ENCODE measurements at regions not wholly inside any gene's neighbourhood (a gene's known extent, or its start where the extent isn't known, plus 50 kb on each side); places are given as distances from the start of the nearest gene placed in this dataset.

DNA sequence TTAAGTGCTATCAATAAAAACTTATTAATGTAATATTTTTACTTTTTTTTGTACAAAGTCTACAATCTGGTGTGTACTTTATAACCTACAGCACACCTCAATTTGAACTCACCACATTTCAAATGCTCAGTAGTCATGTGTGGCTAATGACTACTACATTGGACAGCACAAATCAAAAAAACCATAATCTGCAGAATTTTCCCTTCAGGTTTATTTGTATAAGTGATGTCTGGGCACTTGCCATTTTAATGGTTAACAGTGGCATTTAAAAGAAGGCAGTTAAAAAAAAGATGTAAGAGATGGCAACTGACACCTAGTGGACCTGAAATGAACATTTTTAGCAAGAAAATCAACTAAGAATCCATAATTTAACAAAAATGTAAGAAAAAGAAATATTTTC, 124.6 kb upstream of the NRBF2 start:
- FAIRE-seq (no peak), ATAC-seq (no peak), DNase-seq (no peak)
- no peak overlapping the region for H3K4me3 ChIP-seq
- H3K9me3 ChIP-seq, result no peaks in the 10 kb centered on the region
- no peak overlapping the region for H3K27ac ChIP-seq
- no peaks in the 10 kb centered on the region for H3K4me1 ChIP-seq
- no peaks in the 10 kb centered on the region for H3K36me3 ChIP-seq
- intact Hi-C loops (cut with DNase I), result no loop called here
- no peak for TF ChIP-seq CTCF (IDR thresholded peaks at IDR 0.05)
- no peaks in the 10 kb centered on the region for H3K27me3 ChIP-seq

GRCh38 chr10:63007112-63007511, 126.0 kb upstream of the NRBF2 start:
- ATAC-seq (no peak), DNase-seq (no peak), FAIRE-seq (no peak)
- Histone ChIP-seq H3K4me1 (no peaks in the 10 kb centered on the region), H3K4me3 (no peak overlapping the region), H3K36me3 (no peaks in the 10 kb centered on the region), H3K9me3 (no peaks in the 10 kb centered on the region), H3K27me3 (no peaks in the 10 kb centered on the region), H3K27ac (no peak overlapping the region)
- intact Hi-C loops (cut with DNase I), result no loop called here
- WGBS, 2 donors, result 71 to 76% methylated on average over 9 of the region's 9 CpGs
- TF ChIP-seq CTCF (IDR thresholded peaks at IDR 0.05), result no peak

DNA sequence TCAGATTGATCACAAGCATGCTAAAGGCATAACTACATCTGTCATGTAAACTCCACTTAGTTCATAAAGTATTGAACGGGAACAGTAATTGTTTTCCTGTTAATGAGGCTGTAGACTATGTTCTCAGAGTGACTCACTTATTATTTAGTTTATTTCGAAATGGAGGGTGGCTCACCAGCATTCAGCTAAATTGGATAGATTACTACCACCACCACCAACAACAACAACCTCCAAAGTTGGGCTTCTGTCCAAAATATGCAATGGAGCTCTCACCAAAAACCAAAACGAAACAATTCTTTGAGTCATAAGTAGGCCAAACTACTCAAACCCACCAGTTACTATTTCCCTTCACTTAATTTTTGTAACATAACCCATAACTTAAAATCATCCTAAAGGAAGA, 127.9 kb upstream of the NRBF2 start:
- no peak for TF ChIP-seq CTCF (IDR thresholded peaks at IDR 0.05)
- no peaks in the 10 kb centered on the region for H3K27me3 ChIP-seq
- FAIRE-seq (no peak), ATAC-seq (no peak), DNase-seq (no peak)
- H3K9me3 ChIP-seq, result no peaks in the 10 kb centered on the region
- no peak overlapping the region for H3K27ac ChIP-seq
- H3K4me3 ChIP-seq, result no peak overlapping the region
- no peaks in the 10 kb centered on the region for H3K4me1 ChIP-seq
- no peaks in the 10 kb centered on the region for H3K36me3 ChIP-seq
- intact Hi-C loops (cut with DNase I), result no loop called here
- 31 to 48% methylated on average over 3 of the region's 3 CpGs for WGBS, 2 donors

DNA sequence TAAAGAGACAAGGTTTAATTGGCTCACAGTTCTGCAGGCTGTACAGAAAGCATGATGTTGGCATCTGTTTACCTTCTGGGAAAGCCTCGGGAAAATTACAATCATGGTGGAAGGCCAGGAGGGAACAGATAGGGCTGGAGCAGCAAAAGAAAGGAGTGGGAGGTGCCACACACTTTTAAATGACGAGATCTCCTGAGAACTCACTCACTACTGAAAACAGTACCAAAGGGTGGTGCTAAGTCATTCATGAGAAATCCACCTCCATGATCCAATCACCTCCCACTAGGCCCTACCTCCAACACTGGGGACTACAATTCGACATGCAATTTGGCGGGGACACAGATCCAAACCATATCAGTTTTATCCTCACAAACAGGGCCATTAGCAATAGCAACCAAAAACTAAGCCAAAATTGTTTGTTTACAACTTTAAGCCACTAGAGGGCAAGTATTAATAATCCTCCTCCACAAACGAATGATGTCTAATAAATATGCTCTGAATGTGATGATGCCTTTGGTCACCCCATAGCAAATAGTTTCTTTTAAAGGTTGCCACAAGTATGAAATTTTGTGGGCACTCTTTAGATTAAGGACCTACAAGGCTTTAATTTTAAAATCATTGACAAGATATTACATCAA, 129.2 kb upstream of the NRBF2 start:
- no peak for FAIRE-seq

More for the DNA sequence above, 129.2 kb upstream of the NRBF2 start:
- WGBS, 2 donors, result 48 to 69% methylated on average over 5 of the region's 5 CpGs
- intact Hi-C loops (cut with DNase I), result no loop called here
- Histone ChIP-seq H3K4me3 (no peak overlapping the region), H3K27me3 (no peaks in the 10 kb centered on the region), H3K4me1 (no peaks in the 10 kb centered on the region), H3K9me3 (no peaks in the 10 kb centered on the region), H3K36me3 (no peaks in the 10 kb centered on the region), H3K27ac (no peak overlapping the region)
- ATAC-seq (no peak), DNase-seq (no peak)
- no peak for TF ChIP-seq CTCF (IDR thresholded peaks at IDR 0.05)

Data from pancreas (tissue), 10 donors.